ENCODE measurements at regions not wholly inside any gene's neighbourhood (a gene's known extent, or its start where the extent isn't known, plus 50 kb on each side); places are given as distances from the start of the nearest gene placed in this dataset.

- TF ChIP-seq, protein P1, sequence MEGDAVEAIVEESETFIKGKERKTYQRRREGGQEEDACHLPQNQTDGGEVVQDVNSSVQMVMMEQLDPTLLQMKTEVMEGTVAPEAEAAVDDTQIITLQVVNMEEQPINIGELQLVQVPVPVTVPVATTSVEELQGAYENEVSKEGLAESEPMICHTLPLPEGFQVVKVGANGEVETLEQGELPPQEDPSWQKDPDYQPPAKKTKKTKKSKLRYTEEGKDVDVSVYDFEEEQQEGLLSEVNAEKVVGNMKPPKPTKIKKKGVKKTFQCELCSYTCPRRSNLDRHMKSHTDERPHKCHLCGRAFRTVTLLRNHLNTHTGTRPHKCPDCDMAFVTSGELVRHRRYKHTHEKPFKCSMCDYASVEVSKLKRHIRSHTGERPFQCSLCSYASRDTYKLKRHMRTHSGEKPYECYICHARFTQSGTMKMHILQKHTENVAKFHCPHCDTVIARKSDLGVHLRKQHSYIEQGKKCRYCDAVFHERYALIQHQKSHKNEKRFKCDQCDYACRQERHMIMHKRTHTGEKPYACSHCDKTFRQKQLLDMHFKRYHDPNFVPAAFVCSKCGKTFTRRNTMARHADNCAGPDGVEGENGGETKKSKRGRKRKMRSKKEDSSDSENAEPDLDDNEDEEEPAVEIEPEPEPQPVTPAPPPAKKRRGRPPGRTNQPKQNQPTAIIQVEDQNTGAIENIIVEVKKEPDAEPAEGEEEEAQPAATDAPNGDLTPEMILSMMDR (IDR thresholded peaks at IDR 0.05): no peak
- no peak for TF ChIP-seq POLR2A (IDR thresholded peaks at IDR 0.05)
Observed at GRCh38 chr1:81605023-81605422, 195.7 kb upstream of the ADGRL2 start.
